ENCODE measurements at regions not wholly inside any gene's neighbourhood (a gene's known extent, or its start where the extent isn't known, plus 50 kb on each side); places are given as distances from the start of the nearest gene placed in this dataset.
"Not testable (repeated sequence)": the region's sequence is repeated elsewhere in the genome, so short reads cannot be mapped to it uniquely, and the experiment has no call there.

GRCh38 chr16:29294951-29295795, 111.3 kb downstream of the NPIPB11 start:
- not testable (repeated sequence) for DNase-seq (ENCODE audit: low read depth)

GRCh38 chr16:29294400-29294933, 112.0 kb downstream of the NPIPB11 start:
- not testable (repeated sequence) for DNase-seq (ENCODE audit: low read depth)

- DNase-seq (ENCODE audit: low read depth) = not testable (repeated sequence)
Measured at GRCh38 chr16:29293545-29293944, 113.0 kb downstream of the NPIPB11 start.

DNA sequence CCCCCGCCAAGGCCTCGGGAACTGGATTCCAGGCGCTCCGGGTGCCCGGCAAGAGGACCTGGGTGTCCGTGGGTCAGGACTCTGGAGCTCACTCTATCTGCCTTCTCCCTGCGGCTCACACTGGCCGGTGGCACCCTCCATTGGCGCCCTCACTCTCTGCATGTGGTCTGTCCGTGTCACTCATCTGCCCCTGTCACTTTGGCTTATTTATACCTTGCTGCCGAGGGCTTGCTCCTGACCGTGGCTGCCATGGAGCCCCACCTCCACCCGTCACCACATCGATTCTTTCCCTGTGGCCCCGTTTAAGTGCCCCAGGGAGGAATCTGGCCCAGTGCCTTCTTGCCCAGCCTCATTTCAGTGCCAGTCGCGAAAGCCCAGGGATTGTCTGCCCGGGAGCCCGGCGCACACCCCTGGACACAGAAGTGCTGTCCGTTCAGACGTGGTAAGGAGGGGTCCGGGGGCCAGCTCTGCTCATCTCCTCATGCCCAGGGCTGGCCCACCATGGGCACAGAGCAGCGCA, 113.5 kb downstream of the NPIPB11 start:
- not testable (repeated sequence) for DNase-seq (ENCODE audit: low read depth)

- DNase-seq (ENCODE audit: low read depth) = not testable (repeated sequence)
Measured at GRCh38 chr16:29291329-29292271, 114.9 kb downstream of the NPIPB11 start.

GRCh38 chr16:29290631-29291247, 115.8 kb downstream of the NPIPB11 start:
- peak; percentile 33 for DNase-seq (ENCODE audit: low read depth)

DNA sequence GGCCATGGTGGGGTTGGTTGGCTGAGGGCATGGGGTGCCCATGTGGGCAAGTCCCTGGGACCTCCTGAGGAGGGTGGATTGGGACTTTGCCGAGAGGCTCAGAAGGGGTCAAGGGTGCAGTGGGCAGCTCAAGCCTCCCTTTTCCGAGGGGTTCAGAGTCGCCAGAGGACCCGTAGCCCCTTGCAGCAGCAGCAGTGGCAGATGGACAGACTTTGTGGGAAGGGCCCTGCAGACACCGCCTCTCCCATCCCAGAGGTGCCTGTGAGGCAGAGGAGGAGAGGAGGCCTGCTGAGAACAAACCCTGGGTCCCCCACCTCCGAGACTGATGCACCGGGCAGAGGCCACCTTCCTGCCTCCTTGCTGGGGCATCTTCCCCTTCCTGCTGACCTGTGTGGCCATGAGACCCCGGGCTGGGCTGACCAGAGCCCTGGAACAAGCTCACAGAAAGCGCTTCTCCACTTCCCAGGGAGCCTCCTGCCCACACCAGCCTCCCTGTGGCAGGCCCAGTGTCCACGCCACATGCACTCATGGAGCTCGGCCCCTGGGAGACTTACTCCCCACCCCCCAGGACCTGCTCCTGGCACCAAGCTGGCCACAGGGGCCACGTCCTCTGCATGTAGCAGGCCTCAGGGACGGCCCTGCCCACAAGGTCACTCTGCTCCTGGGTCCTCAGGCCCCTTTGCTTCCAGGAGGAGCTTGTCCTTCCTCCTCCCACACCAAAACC, 116.8 kb downstream of the NPIPB11 start:
- not testable (repeated sequence) for DNase-seq (ENCODE audit: low read depth)

DNA sequence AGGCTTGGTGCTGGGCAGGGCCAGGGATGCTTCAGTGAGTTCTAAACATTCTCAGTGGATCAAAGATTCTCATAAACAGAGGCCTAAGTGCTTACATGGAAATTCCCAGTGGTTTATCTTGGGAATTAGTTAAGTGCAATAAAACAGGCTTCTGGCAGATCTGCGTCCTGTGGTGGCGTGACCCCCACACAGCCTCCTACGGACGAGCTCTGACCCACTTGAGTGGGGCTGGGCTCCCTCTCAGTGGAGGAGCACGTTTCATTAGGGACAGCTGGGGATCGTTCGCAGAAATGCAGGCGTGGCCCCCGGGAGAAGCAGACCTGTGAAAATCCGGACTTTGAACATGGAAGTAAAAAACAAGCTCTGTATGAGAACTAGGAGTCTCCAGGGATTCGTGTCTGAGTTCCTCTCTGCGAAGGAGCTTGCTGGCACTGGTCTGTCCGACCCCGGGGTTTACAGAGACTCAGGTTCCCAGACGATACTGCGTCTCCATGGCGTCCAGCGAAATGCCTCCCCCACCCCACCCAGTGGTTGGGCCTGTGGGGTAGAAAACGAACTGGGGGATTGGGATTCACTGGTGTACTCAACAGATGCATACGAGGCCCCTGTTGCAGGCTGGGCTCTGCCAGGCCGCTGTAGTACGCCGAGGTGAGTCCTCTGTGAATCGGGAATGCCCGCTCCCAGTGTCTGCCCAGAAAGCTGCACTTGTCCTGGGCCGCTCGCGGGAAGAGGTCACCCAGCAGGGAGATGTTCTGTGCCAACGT, 117.6 kb downstream of the NPIPB11 start:
- DNase-seq (ENCODE audit: low read depth) = not testable (repeated sequence)

- DNase-seq (ENCODE audit: low read depth) = not testable (repeated sequence)
Measured at GRCh38 chr16:29287871-29288535, 118.5 kb downstream of the NPIPB11 start.

DNA sequence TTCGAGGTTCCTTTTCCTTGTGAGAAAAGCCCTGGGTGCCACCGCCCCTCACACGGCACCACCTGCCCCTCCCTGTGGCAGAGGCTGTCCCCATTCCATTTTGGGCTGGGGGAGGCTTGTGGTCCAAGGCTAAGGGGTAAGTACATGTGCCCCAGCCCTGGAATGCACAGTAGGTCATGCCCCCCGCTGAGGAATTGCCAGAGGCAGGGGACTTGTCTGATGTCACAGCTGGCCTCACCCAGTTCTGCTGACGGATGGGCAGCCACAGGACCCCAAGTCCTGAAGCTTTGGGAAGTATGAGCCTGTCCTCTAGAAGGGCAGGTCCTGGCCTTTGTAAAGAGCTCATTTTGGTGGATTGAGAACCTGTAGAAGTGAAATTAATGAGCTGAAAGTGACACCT, 119.3 kb downstream of the NPIPB11 start:
- not testable (repeated sequence) for DNase-seq (ENCODE audit: low read depth)

GRCh38 chr16:29286796-29287195, 119.7 kb downstream of the NPIPB11 start:
- DNase-seq (ENCODE audit: low read depth) = not testable (repeated sequence)

GRCh38 chr16:29286161-29286560, 120.3 kb downstream of the NPIPB11 start:
- not testable (repeated sequence) for DNase-seq (ENCODE audit: low read depth)

DNA sequence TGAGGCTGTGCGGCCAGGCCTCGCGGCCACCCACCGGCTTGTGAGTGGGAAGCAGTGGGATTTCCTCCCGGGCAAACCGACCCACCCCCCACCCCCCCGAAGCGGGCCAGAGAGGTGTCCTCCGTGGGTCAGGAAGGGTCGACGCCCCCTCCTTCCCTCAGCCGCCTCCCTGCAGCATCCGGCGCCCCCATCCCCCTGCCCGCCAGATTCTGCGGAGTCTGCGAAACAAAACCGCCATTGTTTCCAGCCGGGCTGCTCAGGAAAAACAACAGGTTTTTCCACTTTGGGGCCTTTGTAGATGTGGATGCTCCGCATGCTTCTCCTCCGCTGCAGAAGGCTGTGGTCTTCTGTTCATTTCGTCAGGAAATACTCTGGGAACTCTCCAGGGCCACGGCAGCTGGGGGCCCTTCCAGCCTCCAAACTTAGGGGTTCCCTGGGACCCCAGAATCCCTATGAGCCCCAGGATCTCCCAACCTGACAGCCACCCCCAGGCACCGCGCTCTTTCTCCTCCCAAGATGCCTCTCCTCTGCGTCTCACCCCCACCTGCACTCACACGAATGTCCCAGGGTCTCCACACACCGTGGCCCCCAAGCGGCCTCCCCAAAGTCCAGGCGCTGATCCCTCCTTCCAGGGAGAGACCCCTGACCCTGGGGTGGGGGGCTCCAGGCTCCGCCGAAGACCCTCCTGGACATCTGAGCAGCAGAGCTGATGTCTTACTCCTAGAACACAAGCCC, 121.2 kb downstream of the NPIPB11 start:
- not testable (repeated sequence) for DNase-seq (ENCODE audit: low read depth)

DNA sequence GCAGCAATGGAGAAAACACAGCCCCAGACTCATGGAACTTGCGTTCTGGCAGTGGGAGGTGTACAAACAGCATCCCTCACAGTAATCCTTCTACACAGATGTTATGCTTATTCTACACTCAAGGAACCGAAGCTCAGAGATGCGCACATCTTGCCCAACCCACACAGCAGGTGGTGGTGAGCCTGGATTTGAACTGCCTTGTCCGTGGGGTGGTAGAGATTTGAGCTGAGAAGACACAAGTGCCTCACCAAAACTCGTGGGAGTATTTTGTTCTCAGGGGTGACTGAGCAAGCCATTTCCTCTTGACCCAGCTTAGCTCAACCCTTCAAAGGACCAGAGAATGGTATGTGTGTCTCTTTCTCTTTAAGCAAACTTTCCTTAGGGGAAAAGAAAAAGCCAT, 121.8 kb downstream of the NPIPB11 start:
- not testable (repeated sequence) for DNase-seq (ENCODE audit: low read depth)

DNA sequence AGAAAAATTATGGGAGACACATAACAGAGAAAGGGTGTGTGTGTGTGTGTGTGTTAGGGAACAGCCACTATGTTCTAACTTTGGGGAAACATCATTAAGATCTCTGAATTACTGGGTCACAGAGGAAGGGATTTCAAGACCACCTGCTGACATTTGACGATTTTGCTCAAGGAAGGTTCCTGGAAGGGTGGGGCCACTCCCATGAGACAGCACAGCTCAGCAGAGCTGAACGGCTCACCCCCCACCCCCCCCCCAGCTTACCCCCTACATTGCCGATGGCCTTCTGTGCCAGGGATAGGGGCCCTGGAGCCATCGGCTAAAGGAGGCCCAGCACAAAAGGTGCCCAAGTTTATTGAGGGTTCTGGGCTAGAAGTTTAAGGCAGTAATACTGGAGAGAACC, 122.4 kb downstream of the NPIPB11 start:
- DNase-seq (ENCODE audit: low read depth) = not testable (repeated sequence)

- not testable (repeated sequence) for DNase-seq (ENCODE audit: low read depth)
Measured at GRCh38 chr16:29278097-29278871, 128.2 kb downstream of the NPIPB11 start.

- DNase-seq (ENCODE audit: low read depth) = not testable (repeated sequence)
Measured at GRCh38 chr16:29276446-29276845, 130.1 kb downstream of the NPIPB11 start.
